Activated CD4-positive, alpha-beta T cell treated with anti-CD3 and anti-CD28 coated beads for 36 hours (primary cell): ENCODE measurements at regions not wholly inside any gene's neighbourhood (a gene's known extent, or its start where the extent isn't known, plus 50 kb on each side); places are given as distances from the start of the nearest gene placed in this dataset.

Experiments used
- ATAC-seq: fragments of 200-7000 bp; cut with Tn5 transposase; one replicate; pipeline ENCODE4 v1.10.0; 2021; ENCODE audit warnings: mild to moderate bottlenecking, moderate library complexity
- CTCF ChIA-PET: fragments of 350-600 bp; sonication (Branson Sonifier 250); formaldehyde crosslinking; loops from one replicate; lab custom pipeline; 2021; ENCODE audit warnings: antibody characterized with exemption; lab: Charles Lee
- POLR2A ChIA-PET: fragments of 350-600 bp; sonication (Branson Sonifier 250); formaldehyde crosslinking; loops from one replicate; lab custom pipeline; 2021; ENCODE audit warnings: antibody characterized with exemption, inconsistent platforms; lab: Charles Lee
- DNase-seq: peaks from one replicate; pipeline ENCODE4 v3.0.0-alpha.2; 2020
- H3K27ac Mint-ChIP-seq: one replicate; pipeline ENCODE4 v1.8.0; 2021; ENCODE audit warnings: mixed read lengths
- H3K27me3 Mint-ChIP-seq: one replicate; pipeline ENCODE4 v1.8.0; 2021; ENCODE audit warnings: mixed read lengths
- H3K36me3 Mint-ChIP-seq: one replicate; pipeline ENCODE4 v1.8.0; 2021; ENCODE audit warnings: low read depth, mixed read lengths
- H3K4me1 Mint-ChIP-seq: one replicate; pipeline ENCODE4 v1.8.0; 2021; ENCODE audit warnings: mixed read lengths
- H3K4me3 Mint-ChIP-seq: one replicate; pipeline ENCODE4 v1.8.0; 2021; ENCODE audit warnings: mild to moderate bottlenecking, moderate library complexity, mixed read lengths
- H3K9me3 Mint-ChIP-seq: one replicate; pipeline ENCODE4 v1.8.0; 2021; ENCODE audit warnings: low read depth, mixed read lengths
- intact Hi-C, 2 experiments: fragments of 100-400 bp; cut with DNase I in 1 of 2; cut with micrococcal nuclease in 1 of 2; formaldehyde crosslinking; loops; one replicate each; pipeline versions ENCODE4 v1.14.2 to v1.15.1; 2022 to 2024; cut with DNase I, micrococcal nuclease

DNA sequence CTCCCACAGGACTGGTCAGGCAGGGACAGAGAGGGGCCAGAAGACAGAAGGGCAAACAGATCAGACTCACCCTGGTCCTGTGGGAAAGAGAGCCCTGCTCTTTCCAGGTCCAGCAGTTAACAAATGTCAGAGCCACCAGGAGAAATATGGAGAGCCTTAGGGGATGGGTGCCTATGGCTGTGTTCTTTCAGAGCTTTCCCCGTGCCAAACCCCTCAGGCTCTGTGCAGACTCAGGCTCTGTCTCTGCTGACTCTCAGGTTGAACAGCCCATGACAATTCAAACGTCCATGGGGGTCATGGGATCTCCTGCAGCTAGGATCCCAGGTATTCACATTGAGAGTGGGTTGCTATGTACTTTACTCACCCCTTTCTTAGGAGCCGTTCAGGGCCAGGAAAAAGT, 120.8 kb upstream of the ERBB4 start:
- POLR2A ChIA-PET: no interaction called here
- intact Hi-C loops: no loop called here
- no peaks in the 10 kb centered on the region for H3K27me3 Mint-ChIP-seq
- no peaks in the 10 kb centered on the region for H3K4me1 Mint-ChIP-seq
- no peak overlapping the region for H3K4me3 Mint-ChIP-seq
- CTCF ChIA-PET: interaction anchor here (0.5 kb wide), 1 partner anchor 493 kb away, joined by 3 read pairs; no protein-coding TSS in a partner anchor
- H3K27ac Mint-ChIP-seq: no peak overlapping the region
- peaks cover 2% of the 10 kb centered on the region for H3K9me3 Mint-ChIP-seq
- no peak for DNase-seq
- no peak for ATAC-seq
- no peaks in the 10 kb centered on the region for H3K36me3 Mint-ChIP-seq

DNA sequence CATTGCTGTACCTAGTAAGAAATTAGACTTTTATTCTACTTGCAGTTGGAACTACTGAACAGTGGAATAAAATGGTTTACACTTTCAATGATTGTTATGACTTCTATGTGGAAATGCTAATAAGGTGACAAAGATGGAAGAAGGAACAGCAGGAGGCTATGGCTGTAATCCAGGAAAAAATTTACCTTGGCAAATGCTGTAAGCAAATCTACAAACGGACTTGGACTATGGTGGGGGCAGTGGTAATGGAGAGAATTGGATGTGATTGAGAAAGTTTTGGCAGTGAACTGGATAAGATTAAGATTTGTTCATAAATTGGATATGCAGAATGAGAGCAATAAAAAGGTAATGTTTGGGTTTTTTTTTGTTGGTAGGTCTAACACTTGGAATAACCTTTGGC, 111.0 kb upstream of the ERBB4 start:
- no peaks in the 10 kb centered on the region for H3K4me1 Mint-ChIP-seq
- H3K4me3 Mint-ChIP-seq: no peak overlapping the region
- peaks cover 4% of the 10 kb centered on the region for H3K27me3 Mint-ChIP-seq
- ATAC-seq: no peak
- no peaks in the 10 kb centered on the region for H3K36me3 Mint-ChIP-seq
- intact Hi-C loops: no loop called here
- no peak overlapping the region for H3K27ac Mint-ChIP-seq
- DNase-seq: no peak
- CTCF ChIA-PET: interaction anchor here (0.6 to 1.0 kb wide), 2 partner anchors 15 to 17 kb away, joined by 3 read pairs; no protein-coding TSS in a partner anchor
- POLR2A ChIA-PET: no interaction called here
- peaks cover 2% of the 10 kb centered on the region for H3K9me3 Mint-ChIP-seq

DNA sequence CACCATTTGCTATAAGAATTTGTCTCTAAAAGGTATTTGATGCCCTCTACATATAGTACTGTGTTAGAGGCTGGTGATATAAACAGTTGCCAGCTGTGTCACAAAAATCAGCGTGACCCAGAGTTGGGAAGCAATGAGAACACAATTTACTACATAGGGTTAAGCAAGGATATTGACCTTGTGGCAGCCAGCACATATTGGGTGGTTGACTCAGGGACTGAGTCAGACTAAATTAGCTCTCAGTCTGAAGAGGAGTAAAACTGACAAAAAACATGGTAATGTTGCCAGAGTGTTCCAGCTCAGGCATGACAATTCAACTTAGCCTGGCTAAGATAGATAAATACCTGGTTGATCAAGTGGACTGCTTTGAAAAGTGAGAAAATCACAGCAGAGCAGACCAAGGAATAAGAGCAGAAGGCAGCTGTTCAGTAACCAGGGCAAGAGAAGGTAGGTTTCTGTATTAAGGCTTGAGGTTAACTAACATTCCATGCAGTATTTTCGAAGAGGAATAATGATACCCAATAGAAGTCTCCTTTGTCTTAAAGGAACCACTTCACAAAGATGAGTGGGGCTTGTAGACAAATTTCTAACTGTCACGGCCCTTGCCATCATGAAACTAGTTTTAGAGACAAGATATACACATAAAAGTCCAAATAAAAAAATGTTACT, 108.2 kb upstream of the ERBB4 start:
- Mint-ChIP-seq H3K4me1 (no peaks in the 10 kb centered on the region), H3K36me3 (no peaks in the 10 kb centered on the region), H3K27ac (no peak overlapping the region), H3K27me3 (peaks cover 8% of the 10 kb centered on the region), H3K4me3 (no peak overlapping the region), H3K9me3 (no peaks in the 10 kb centered on the region)
- intact Hi-C loops: no loop called here
- ChIA-PET POLR2A (no interaction called here), CTCF (interaction anchor here (0.6 kb wide), 1 partner anchor 1033 kb away, joined by 3 read pairs; no protein-coding TSS in a partner anchor)
- DNase-seq (no peak), ATAC-seq (no peak)

DNA sequence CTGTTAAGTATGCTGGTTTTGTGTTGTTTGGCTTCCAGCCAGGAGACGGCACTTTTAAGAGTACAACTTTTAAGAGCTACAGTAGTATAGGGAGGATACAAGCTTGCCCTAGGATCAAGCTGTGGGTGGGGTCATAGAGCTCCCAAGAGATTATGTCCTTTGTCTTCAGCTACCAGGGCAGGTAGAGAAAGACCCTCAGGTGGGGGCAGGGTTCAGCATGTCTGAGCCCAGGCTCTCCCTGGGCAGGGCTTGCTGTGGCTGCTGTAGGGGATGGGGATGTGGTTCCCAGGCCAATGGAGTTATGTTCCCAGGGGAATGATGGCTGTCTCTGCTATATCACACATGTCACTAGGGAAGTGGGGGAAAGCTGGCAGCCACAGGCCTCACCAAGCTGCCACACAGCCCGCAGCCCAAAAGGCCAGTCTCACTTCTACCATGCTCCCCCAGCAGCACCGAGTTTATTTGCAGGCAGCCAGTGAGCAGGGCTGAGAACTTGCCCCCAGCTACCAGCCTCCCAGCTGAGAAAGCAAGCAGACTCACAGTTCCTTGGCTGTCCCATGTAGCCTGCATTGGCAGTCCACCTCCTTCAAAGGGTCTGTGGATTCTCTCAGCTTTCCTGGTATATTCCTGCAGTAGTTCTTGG, 105.7 kb upstream of the ERBB4 start:
- ATAC-seq (no peak), DNase-seq (no peak)
- intact Hi-C loops: no loop called here
- no peak overlapping the region for H3K4me3 Mint-ChIP-seq
- H3K27ac Mint-ChIP-seq: no peak overlapping the region
- no peaks in the 10 kb centered on the region for H3K4me1 Mint-ChIP-seq
- peaks cover 9% of the 10 kb centered on the region for H3K27me3 Mint-ChIP-seq
- no peaks in the 10 kb centered on the region for H3K36me3 Mint-ChIP-seq
- no peaks in the 10 kb centered on the region for H3K9me3 Mint-ChIP-seq
- ChIA-PET CTCF (no interaction called here), POLR2A (no interaction called here)

DNA sequence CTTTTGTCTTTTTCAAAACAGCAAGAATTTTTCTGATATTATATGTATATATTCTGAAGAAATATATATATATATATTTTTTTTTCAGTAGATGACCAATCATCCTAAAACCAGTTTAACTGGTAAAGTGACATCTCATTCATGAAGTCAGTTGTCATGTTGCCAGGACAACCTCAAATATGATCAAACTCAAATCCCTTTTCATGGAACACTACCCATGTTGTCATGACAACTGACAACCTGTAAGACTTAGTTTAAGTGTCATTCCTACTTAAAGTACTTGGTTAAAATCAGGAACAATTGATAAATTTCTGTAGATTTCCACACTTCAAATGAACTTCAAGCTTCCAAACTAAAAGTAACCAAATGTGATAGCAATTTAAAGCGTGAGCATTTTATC, 101.8 kb upstream of the ERBB4 start:
- ChIA-PET POLR2A (no interaction called here), CTCF (no interaction called here)
- DNase-seq (no peak), ATAC-seq (no peak)
- intact Hi-C loops: no loop called here
- Mint-ChIP-seq H3K27me3 (peaks cover 8% of the 10 kb centered on the region), H3K9me3 (peaks cover 1% of the 10 kb centered on the region), H3K27ac (no peak overlapping the region), H3K4me1 (no peaks in the 10 kb centered on the region), H3K4me3 (no peak overlapping the region), H3K36me3 (no peaks in the 10 kb centered on the region)

DNA sequence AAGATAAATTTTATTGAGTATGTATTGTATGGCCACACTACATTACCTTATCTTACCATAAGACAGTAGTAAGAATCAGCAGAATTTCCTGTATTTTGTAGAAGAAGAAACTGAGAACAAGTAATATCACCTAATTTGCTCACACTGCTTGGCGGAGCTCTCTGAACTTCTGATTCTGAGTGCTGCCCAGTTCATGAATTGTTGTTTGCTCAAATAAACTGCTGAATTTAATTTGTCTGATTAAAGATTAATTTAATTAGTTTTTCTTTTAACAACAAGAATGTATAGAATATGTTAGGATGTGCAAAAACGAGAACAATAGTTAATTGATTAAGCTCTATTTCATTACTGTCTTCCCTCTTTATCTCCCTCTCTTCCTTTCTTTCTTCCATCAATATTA, 100.1 kb upstream of the ERBB4 start:
- intact Hi-C loops: no loop called here
- POLR2A ChIA-PET: no interaction called here
- CTCF ChIA-PET: no interaction called here
- H3K9me3 Mint-ChIP-seq: peaks cover 1% of the 10 kb centered on the region
- ATAC-seq: no peak
- no peak overlapping the region for H3K4me3 Mint-ChIP-seq
- DNase-seq: no peak
- H3K36me3 Mint-ChIP-seq: no peaks in the 10 kb centered on the region
- H3K27ac Mint-ChIP-seq: no peak overlapping the region
- no peaks in the 10 kb centered on the region for H3K4me1 Mint-ChIP-seq
- peaks cover 5% of the 10 kb centered on the region for H3K27me3 Mint-ChIP-seq

DNA sequence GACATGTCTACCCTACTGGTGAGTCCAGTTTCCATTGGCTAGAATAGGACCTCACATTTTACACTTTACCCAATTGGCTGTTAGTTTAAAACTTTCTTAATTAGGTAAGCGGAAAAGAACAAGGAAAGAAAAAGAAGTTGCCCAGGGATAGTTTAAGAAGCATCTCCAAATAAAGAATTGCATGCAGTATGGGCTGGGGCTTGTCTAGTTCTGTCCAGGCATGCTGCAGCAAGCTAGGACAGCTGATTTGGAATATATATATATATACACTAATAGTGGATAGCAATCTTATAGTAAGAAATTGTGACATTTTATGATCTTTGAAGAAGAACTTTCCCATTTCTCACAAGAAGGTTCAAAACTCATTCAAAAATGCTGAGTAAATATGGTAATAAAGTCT, 90.0 kb upstream of the ERBB4 start:
- DNase-seq: no peak
- intact Hi-C loops: no loop called here
- no peaks in the 10 kb centered on the region for H3K27me3 Mint-ChIP-seq
- CTCF ChIA-PET: interaction anchor here (0.8 kb wide), 1 partner anchor 330 kb away, joined by 5 read pairs; no protein-coding TSS in a partner anchor
- no peak for ATAC-seq
- H3K27ac Mint-ChIP-seq: no peak overlapping the region
- H3K36me3 Mint-ChIP-seq: no peaks in the 10 kb centered on the region
- H3K9me3 Mint-ChIP-seq: peaks cover 2% of the 10 kb centered on the region
- no peak overlapping the region for H3K4me3 Mint-ChIP-seq
- POLR2A ChIA-PET: no interaction called here
- no peaks in the 10 kb centered on the region for H3K4me1 Mint-ChIP-seq

DNA sequence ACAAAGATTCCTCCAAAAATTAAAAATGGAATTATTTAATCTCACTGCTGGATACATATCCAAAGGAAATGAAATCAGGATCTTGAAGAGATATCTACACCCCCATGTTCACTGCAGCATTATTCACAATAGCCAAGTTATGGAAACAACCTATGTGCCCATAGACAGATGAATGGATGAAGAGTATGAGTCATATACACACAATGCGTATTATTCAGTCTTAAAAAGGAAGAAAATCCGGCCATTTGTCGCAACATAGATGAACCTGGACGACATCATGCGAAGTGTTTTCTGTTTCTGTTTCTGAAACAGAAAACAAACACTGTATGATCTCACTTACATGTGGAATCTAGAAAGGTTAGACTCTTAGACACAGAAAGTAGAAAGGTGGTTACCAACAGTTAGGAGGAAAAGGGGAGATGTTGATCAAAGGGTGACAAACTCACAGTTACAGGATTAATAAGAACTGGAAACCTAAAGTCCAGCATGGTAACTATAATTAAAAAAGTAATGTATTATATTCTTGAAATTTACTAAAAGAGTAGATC, 87.8 kb upstream of the ERBB4 start:
- no peak overlapping the region for H3K4me3 Mint-ChIP-seq
- no peaks in the 10 kb centered on the region for H3K27me3 Mint-ChIP-seq
- DNase-seq (no peak), ATAC-seq (no peak)
- H3K9me3 Mint-ChIP-seq: peaks cover 4% of the 10 kb centered on the region
- H3K4me1 Mint-ChIP-seq: no peaks in the 10 kb centered on the region
- no peaks in the 10 kb centered on the region for H3K36me3 Mint-ChIP-seq
- CTCF ChIA-PET: no interaction called here
- no peak overlapping the region for H3K27ac Mint-ChIP-seq
- POLR2A ChIA-PET: no interaction called here
- intact Hi-C loops: no loop called here

DNA sequence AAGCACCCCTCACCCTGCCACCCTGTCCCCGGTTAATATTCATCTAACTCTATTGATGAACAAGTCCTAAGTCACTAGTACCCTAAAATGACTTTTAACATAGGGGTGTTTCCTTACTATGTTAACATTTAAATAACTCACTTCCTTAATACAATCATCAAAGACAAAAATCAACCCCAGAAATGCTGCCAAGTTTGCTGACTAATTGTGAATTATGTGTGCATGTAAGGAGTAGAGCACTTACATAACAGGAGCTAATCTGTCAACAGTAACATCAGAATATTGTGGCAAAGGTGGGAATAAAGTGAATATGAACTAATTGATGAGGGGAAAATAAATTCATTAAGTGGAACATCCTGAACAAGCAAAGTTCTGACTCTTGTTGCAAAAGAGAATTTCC, 81.4 kb upstream of the ERBB4 start:
- CTCF ChIA-PET: interaction anchor here (0.7 kb wide), 1 partner anchor 12 kb away, joined by 3 read pairs; no protein-coding TSS in a partner anchor
- Mint-ChIP-seq H3K9me3 (peaks cover 1% of the 10 kb centered on the region), H3K4me3 (no peak overlapping the region), H3K4me1 (no peaks in the 10 kb centered on the region), H3K27me3 (peaks cover 4% of the 10 kb centered on the region), H3K36me3 (no peaks in the 10 kb centered on the region), H3K27ac (no peak overlapping the region)
- ATAC-seq (no peak), DNase-seq (no peak)
- intact Hi-C loops: no loop called here
- POLR2A ChIA-PET: no interaction called here

DNA sequence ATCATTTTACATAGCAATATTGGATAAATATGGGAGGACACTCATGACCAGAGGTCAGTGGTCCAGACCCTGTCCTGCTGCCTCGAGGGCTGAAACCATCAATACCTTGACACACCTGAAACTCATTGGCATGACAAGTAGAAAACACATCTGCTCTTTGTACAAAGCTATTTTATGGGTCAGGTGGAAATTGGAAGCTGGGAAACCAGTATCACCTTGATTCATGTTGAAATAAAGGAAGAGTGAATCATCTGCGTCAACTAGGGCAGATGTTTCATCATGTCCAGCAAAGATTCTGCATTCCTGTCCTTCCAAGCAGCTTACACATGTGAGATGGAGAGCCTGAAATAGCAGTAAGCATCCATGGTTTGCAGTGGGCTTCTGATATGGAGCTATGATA, 80.0 kb upstream of the ERBB4 start:
- Mint-ChIP-seq H3K4me3 (no peak overlapping the region), H3K9me3 (peaks cover 1% of the 10 kb centered on the region), H3K27ac (no peak overlapping the region), H3K36me3 (no peaks in the 10 kb centered on the region), H3K27me3 (peaks cover 4% of the 10 kb centered on the region), H3K4me1 (no peaks in the 10 kb centered on the region)
- ATAC-seq (no peak), DNase-seq (no peak)
- CTCF ChIA-PET: no interaction called here
- intact Hi-C loops: no loop called here
- POLR2A ChIA-PET: no interaction called here

DNA sequence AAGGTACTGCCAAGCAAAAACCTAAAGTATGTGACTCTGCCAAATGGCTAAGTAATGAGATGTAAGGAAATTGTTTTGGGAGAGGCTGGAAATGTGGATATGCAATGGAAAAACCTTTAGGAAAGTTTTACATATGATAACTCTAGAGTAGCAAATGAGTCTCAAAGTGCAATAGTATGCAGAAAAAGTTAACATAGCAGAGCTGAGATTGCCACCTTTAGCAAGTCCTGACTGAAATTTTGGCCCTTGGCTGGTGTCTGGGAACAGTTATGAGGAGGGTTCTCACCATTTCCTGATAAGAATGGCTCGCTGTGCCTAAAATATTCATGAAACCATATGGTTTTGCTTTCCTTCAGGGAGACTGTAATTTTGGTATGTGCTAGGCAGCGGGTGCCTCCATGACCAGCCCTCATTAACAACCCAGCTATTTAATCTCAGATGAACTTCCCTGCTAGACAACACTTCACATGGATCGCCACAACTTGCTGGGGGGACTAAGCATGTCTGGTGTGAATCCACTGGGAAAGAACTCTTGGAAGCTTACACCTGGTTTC, 72.3 kb upstream of the ERBB4 start:
- H3K36me3 Mint-ChIP-seq: no peaks in the 10 kb centered on the region
- no peaks in the 10 kb centered on the region for H3K4me1 Mint-ChIP-seq
- DNase-seq: no peak
- no peaks in the 10 kb centered on the region for H3K9me3 Mint-ChIP-seq
- no peak overlapping the region for H3K27ac Mint-ChIP-seq
- ChIA-PET CTCF (no interaction called here), POLR2A (no interaction called here)
- no peak overlapping the region for H3K4me3 Mint-ChIP-seq
- no peak for ATAC-seq
- intact Hi-C loops: no loop called here
- no peaks in the 10 kb centered on the region for H3K27me3 Mint-ChIP-seq

DNA sequence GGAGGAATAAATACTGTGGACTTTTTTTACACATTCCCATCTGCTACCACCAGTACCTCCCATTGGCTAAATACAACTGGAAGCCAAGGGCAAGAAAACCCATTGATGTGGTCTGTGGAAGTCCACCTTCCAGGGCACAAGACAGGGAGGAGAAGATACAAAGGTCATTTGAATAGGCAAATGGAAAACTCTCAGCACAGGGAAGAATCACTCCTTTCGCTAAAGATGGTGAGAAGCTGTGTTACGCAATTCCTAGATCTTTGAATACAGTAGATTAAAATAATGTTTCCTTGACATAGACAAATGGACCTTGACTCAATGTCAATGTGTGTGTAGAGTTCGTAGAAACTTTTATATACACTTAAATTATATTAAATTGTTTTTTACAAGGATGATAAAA, 70.9 kb upstream of the ERBB4 start:
- no peaks in the 10 kb centered on the region for H3K36me3 Mint-ChIP-seq
- intact Hi-C loops: no loop called here
- POLR2A ChIA-PET: no interaction called here
- H3K27me3 Mint-ChIP-seq: no peaks in the 10 kb centered on the region
- H3K4me3 Mint-ChIP-seq: no peak overlapping the region
- no peak overlapping the region for H3K27ac Mint-ChIP-seq
- DNase-seq (no peak), ATAC-seq (no peak)
- CTCF ChIA-PET: no interaction called here
- no peaks in the 10 kb centered on the region for H3K9me3 Mint-ChIP-seq
- H3K4me1 Mint-ChIP-seq: no peaks in the 10 kb centered on the region
